GM19025 (cell line): ENCODE measurements at regions not wholly inside any gene's neighbourhood (a gene's known extent, or its start where the extent isn't known, plus 50 kb on each side); places are given as distances from the start of the nearest gene placed in this dataset.
"Not testable (repeated sequence)": the region's sequence is repeated elsewhere in the genome, so short reads cannot be mapped to it uniquely, and the experiment has no call there.

ENCODE experiments used
- ATAC-seq: cut with Tn5 transposase; IDR thresholded peaks from one replicate; pipeline ENCODE4 v1.9.1; 2021; ENCODE audit warnings: mild to moderate bottlenecking, low read depth, moderate library complexity; ENCODE audit not compliant: unreplicated experiment

GRCh38 chr18:46179306-46179705, 75.1 kb downstream of the HAUS1 start:
- no peak for ATAC-seq

- no peak for ATAC-seq
Observed at GRCh38 chr18:46182633-46183358, 78.6 kb downstream of the HAUS1 start.

- ATAC-seq: not testable (repeated sequence)
Observed at GRCh38 chr18:46184296-46184695, 80.1 kb downstream of the HAUS1 start.

GRCh38 chr18:46184727-46185126, 80.5 kb downstream of the HAUS1 start:
- no peak for ATAC-seq

- ATAC-seq: no peak
Observed at GRCh38 chr18:46190667-46191066, 86.5 kb downstream of the HAUS1 start.

GRCh38 chr18:46196627-46197243, 92.5 kb downstream of the HAUS1 start:
- ATAC-seq: no peak

- no peak for ATAC-seq
Observed at GRCh38 chr18:46199515-46200147, 95.4 kb downstream of the HAUS1 start.

- not testable (repeated sequence) for ATAC-seq
Observed at GRCh38 chr18:46200178-46201055, 96.2 kb downstream of the HAUS1 start.

GRCh38 chr18:46204143-46204542, 100.0 kb downstream of the HAUS1 start:
- no peak for ATAC-seq

- ATAC-seq: no peak
Observed at GRCh38 chr18:46207985-46208384, 103.8 kb downstream of the HAUS1 start.

GRCh38 chr18:46209161-46209560, 105.0 kb downstream of the HAUS1 start:
- ATAC-seq: no peak

- no peak for ATAC-seq
Observed at GRCh38 chr18:46211816-46212215, 107.6 kb downstream of the HAUS1 start.

- ATAC-seq: no peak
Observed at GRCh38 chr18:46212398-46212797, 108.2 kb downstream of the HAUS1 start.

GRCh38 chr18:46213295-46213694, 109.1 kb downstream of the HAUS1 start:
- ATAC-seq: no peak

GRCh38 chr18:46214435-46214834, 110.2 kb downstream of the HAUS1 start:
- no peak for ATAC-seq

GRCh38 chr18:46215902-46216723, 111.9 kb downstream of the HAUS1 start:
- no peak for ATAC-seq

- no peak for ATAC-seq
Observed at GRCh38 chr18:46220116-46220515, 115.9 kb downstream of the HAUS1 start.

- ATAC-seq: no peak
Observed at GRCh38 chr18:46222093-46222492, 117.9 kb downstream of the HAUS1 start.

GRCh38 chr18:46222710-46223360, 118.7 kb downstream of the HAUS1 start:
- no peak for ATAC-seq
